LNCAP (cell line): ENCODE measurements at regions not wholly inside any gene's neighbourhood (a gene's known extent, or its start where the extent isn't known, plus 50 kb on each side); places are given as distances from the start of the nearest gene placed in this dataset.

Experiments used
- CTCF ChIP-seq: fragments of 450-650 bp; IDR thresholded peaks from 2 replicates; pipeline ENCODE4 v1.5.1; 2017; ENCODE audit warnings: mild to moderate bottlenecking

- no peak for TF ChIP-seq CTCF
Measured at GRCh38 chr1:106277786-106278185, 778.7 kb upstream of the PRMT6 start.

- TF ChIP-seq CTCF: no peak
Measured at GRCh38 chr1:106278716-106279115, 777.8 kb upstream of the PRMT6 start.

- no peak for TF ChIP-seq CTCF
Measured at GRCh38 chr1:106289265-106289928, 767.1 kb upstream of the PRMT6 start.

GRCh38 chr1:106290805-106291501 is 765.5 kb upstream of the PRMT6 start:
- no peak for TF ChIP-seq CTCF

GRCh38 chr1:106292130-106292529 is 764.3 kb upstream of the PRMT6 start:
- TF ChIP-seq CTCF: no peak

- TF ChIP-seq CTCF: no peak
Measured at GRCh38 chr1:106296431-106296830, 760.0 kb upstream of the PRMT6 start.

GRCh38 chr1:106304106-106304505 is 752.4 kb upstream of the PRMT6 start:
- TF ChIP-seq CTCF: no peak
